ENCODE measurements at regions not wholly inside any gene's neighbourhood (a gene's known extent, or its start where the extent isn't known, plus 50 kb on each side); places are given as distances from the start of the nearest gene placed in this dataset.

GRCh38 chrX:113726898-113727297 lies 857.0 kb upstream of the HTR2C start:
- DNase-seq (ENCODE audit: low read depth, low spot score): no peak
- in situ Hi-C loops (cut with HindIII; ENCODE audit: low pct_unique_long_range_greater_than_20kb, low sequenced_read_pairs): no loop called here

- in situ Hi-C loops (cut with HindIII; ENCODE audit: low pct_unique_long_range_greater_than_20kb, low sequenced_read_pairs): no loop called here
- DNase-seq (ENCODE audit: low read depth, low spot score): no peak
Measured at GRCh38 chrX:113726466-113726865, 857.4 kb upstream of the HTR2C start.

GRCh38 chrX:113726009-113726408 lies 857.9 kb upstream of the HTR2C start:
- in situ Hi-C loops (cut with HindIII; ENCODE audit: low pct_unique_long_range_greater_than_20kb, low sequenced_read_pairs): no loop called here
- no peak for DNase-seq (ENCODE audit: low read depth, low spot score)

- in situ Hi-C loops (cut with HindIII; ENCODE audit: low pct_unique_long_range_greater_than_20kb, low sequenced_read_pairs): no loop called here
- DNase-seq (ENCODE audit: low read depth, low spot score): no peak
Measured at GRCh38 chrX:113699939-113700338, 859.3 kb upstream of the AMOT start.

- in situ Hi-C loops (cut with HindIII; ENCODE audit: low pct_unique_long_range_greater_than_20kb, low sequenced_read_pairs): no loop called here
- no peak for DNase-seq (ENCODE audit: low read depth, low spot score)
Measured at GRCh38 chrX:113675278-113675677, 834.6 kb upstream of the AMOT start.

- in situ Hi-C loops (cut with HindIII; ENCODE audit: low pct_unique_long_range_greater_than_20kb, low sequenced_read_pairs): no loop called here
- no peak for DNase-seq (ENCODE audit: low read depth, low spot score)
Measured at GRCh38 chrX:113651306-113651705, 810.7 kb upstream of the AMOT start.

GRCh38 chrX:113644426-113644825 lies 803.8 kb upstream of the AMOT start:
- in situ Hi-C loops (cut with HindIII; ENCODE audit: low pct_unique_long_range_greater_than_20kb, low sequenced_read_pairs): no loop called here
- no peak for DNase-seq (ENCODE audit: low read depth, low spot score)

- DNase-seq (ENCODE audit: low read depth, low spot score): no peak
- in situ Hi-C loops (cut with HindIII; ENCODE audit: low pct_unique_long_range_greater_than_20kb, low sequenced_read_pairs): no loop called here
Measured at GRCh38 chrX:113634565-113634964, 793.9 kb upstream of the AMOT start.

GRCh38 chrX:113629326-113629725 lies 788.7 kb upstream of the AMOT start:
- no peak for DNase-seq (ENCODE audit: low read depth, low spot score)
- in situ Hi-C loops (cut with HindIII; ENCODE audit: low pct_unique_long_range_greater_than_20kb, low sequenced_read_pairs): no loop called here

GRCh38 chrX:113594123-113594841 lies 753.7 kb upstream of the AMOT start:
- no peak for DNase-seq (ENCODE audit: low read depth, low spot score)
- in situ Hi-C loops (cut with HindIII; ENCODE audit: low pct_unique_long_range_greater_than_20kb, low sequenced_read_pairs): no loop called here

GRCh38 chrX:113586281-113586898 lies 745.8 kb upstream of the AMOT start:
- no peak for DNase-seq (ENCODE audit: low read depth, low spot score)

GRCh38 chrX:113580486-113580885 lies 739.9 kb upstream of the AMOT start:
- in situ Hi-C loops (cut with HindIII; ENCODE audit: low pct_unique_long_range_greater_than_20kb, low sequenced_read_pairs): no loop called here
- no peak for DNase-seq (ENCODE audit: low read depth, low spot score)

More at GRCh38 chrX:113586281-113586898, 745.8 kb upstream of the AMOT start:
- in situ Hi-C loops (cut with HindIII; ENCODE audit: low pct_unique_long_range_greater_than_20kb, low sequenced_read_pairs): no loop called here

- in situ Hi-C loops (cut with HindIII; ENCODE audit: low pct_unique_long_range_greater_than_20kb, low sequenced_read_pairs): no loop called here
- DNase-seq (ENCODE audit: low read depth, low spot score): no peak
Measured at GRCh38 chrX:113558576-113558975, 717.9 kb upstream of the AMOT start.

GRCh38 chrX:113551919-113552318 lies 711.3 kb upstream of the AMOT start:
- peak; percentile 82 for DNase-seq (ENCODE audit: low read depth, low spot score)
- in situ Hi-C loops (cut with HindIII; ENCODE audit: low pct_unique_long_range_greater_than_20kb, low sequenced_read_pairs): no loop called here

- in situ Hi-C loops (cut with HindIII; ENCODE audit: low pct_unique_long_range_greater_than_20kb, low sequenced_read_pairs): no loop called here
- no peak for DNase-seq (ENCODE audit: low read depth, low spot score)
Measured at GRCh38 chrX:113548308-113549015, 707.8 kb upstream of the AMOT start.

- DNase-seq (ENCODE audit: low read depth, low spot score): peak; percentile 76
- in situ Hi-C loops (cut with HindIII; ENCODE audit: low pct_unique_long_range_greater_than_20kb, low sequenced_read_pairs): no loop called here
Measured at GRCh38 chrX:113545040-113545439, 704.4 kb upstream of the AMOT start.

- in situ Hi-C loops (cut with HindIII; ENCODE audit: low pct_unique_long_range_greater_than_20kb, low sequenced_read_pairs): no loop called here
- DNase-seq (ENCODE audit: low read depth, low spot score): no peak
Measured at GRCh38 chrX:113539599-113540356, 699.1 kb upstream of the AMOT start.

GRCh38 chrX:113529426-113530013 lies 688.9 kb upstream of the AMOT start:
- DNase-seq (ENCODE audit: low read depth, low spot score): no peak
- in situ Hi-C loops (cut with HindIII; ENCODE audit: low pct_unique_long_range_greater_than_20kb, low sequenced_read_pairs): no loop called here
